Activated gamma-delta T cell treated with Interleukin-2 at 50 U/mL for 16 hours (primary cell): ENCODE measurements at regions not wholly inside any gene's neighbourhood (a gene's known extent, or its start where the extent isn't known, plus 50 kb on each side); places are given as distances from the start of the nearest gene placed in this dataset.

ENCODE experiments used
- DNase-seq: peaks from one replicate; pipeline ENCODE4 v3.0.0-alpha.2; 2020

DNA sequence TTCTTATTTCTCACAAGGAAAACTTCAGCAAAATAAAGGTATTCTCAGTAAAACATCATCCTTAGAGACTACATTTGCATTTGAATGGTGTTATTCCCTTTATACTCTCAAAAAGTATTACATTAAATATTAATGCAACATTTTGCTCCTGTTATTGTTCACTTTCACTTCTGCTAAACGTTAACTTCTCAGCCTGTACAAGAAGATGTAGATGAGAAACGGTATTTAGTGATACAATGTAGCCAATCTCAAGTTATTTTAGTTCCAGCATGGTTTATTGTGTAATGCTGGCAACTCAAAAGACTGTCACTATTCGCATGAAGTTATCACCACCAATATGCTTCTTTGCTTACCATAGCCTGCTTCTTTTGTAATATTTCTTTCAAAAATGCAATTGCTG, 514.1 kb downstream of the CPS1 start:
- no peak for DNase-seq

DNA sequence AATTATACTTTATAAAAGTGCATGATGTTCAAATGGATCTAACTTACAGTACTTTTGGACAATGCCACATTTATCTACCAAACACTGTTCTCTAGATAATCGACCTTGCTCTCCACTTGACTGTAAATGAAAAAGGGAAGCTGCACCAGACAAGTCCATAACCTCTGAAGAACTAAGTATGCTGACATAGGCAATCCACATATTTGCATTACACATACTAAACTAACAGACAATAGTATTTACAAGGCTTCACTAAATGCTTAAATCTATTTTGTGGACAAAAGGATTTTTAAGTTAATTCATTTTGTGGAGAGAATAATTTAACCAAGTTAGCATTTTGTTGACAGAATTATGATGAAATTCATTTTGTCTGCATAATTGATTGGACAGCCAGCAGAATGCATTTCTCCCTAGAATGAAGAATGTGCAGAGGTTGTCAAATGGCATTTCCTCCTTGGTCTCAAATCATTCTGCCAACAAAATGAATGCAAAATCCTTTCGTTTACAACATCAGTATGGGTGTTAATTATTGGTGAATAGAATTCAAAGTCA, 520.9 kb downstream of the CPS1 start:
- DNase-seq, result no peak

DNA sequence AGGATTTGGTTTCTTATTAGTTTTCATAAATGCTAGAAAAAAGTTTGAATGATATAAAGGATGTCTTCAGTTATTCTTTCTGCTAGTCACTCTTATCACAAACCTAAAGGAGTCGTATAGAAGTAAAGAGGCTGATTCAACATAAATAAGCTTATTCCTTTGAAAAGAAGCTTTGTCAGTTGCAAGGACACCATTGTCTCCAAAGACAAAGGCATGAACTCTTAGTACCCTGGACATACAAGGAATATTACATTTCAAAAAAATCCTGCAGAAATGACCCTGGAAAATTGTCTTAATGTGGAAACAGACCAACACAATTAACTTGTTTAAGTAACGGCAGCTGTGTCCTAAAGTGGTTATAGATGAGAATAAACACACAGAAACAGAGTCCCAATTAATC, 528.0 kb downstream of the CPS1 start:
- DNase-seq, result no peak

DNA sequence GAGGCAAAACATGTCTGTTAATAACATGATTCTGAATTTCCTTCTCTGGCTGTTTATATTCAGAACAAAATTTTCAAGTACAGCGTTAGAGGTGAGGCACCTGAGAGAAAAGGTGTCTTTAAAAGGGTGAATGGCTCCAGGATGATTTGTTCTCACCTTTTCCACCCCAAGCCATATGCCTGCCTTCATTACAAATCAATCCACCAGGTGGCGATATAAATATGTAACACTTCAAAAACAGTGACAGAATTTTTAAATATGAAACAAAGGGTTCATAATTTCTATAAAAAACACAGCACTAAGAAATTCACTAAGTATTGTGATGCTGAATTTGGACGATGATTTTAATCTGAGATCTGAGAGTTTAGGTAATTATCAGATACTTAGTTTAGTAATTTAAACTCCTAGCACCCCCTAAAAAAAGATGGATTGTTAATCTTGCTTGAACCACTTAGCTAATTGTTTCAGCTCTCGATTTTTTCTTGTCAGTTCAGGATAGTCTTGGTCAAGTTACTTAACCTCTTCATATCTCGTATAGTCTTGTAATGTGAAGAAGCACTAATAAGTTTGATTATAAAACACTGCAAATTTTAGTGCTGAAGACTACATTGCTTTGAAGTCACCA, 528.8 kb downstream of the CPS1 start:
- DNase-seq, result no peak

GRCh38 chr2:211086049-211086448, 529.6 kb downstream of the CPS1 start:
- DNase-seq, result no peak

GRCh38 chr2:211089127-211089526, 532.7 kb downstream of the CPS1 start:
- no peak for DNase-seq

DNA sequence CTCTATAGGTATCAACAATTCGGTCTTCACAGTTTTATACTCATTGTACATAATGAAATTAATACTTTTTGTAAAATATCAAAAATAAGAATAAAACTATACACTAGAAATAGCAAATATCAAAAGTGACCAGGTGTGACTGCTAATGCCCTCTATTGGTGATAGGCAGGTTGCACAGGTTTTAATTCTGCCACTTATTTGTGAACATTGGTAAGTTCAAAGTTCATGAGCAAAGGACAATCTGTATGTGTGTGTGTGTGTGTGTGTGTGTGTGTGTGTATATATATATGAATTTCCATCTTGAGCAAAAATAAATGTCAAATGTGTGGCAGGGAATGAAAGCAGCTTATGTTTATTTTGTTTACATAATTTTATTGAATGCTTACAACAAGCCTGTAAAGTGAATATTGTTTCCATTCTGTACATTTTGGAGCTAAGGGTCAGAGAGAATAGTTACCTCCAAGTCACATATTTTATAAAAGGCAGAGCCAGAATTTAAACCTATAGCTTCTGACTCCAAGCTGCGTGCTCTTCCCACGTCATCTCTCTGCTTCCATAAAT, 537.4 kb downstream of the CPS1 start:
- DNase-seq, result no peak

- DNase-seq, result no peak
These were observed 547.6 kb downstream of the CPS1 start for GRCh38 chr2:211103989-211104388.

GRCh38 chr2:211113334-211114175, 557.2 kb downstream of the CPS1 start:
- no peak for DNase-seq

- DNase-seq, result no peak
These were observed 558.5 kb downstream of the CPS1 start for GRCh38 chr2:211114826-211115455.

DNA sequence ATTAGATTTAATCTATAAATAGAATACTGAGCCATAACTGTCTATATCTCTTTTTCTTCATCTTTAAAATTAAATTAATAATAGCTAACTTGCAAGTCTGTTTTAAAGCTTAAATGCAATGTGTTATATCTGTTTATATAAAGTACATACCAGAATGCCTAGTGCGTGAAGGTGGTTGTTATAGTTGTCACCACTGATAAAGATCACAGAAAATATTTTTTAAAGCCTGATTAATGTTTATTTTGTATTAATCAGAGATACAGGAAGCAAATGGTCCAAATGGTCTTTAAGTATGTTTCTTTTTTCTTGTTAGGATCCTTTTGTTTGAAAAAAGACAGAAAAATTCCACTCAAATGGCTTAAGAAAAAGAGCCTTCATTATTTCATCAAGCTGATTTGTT, 560.6 kb downstream of the CPS1 start:
- no peak for DNase-seq

- no peak for DNase-seq
These were observed 569.9 kb downstream of the CPS1 start for GRCh38 chr2:211126256-211126655.

- no peak for DNase-seq
These were observed 571.1 kb downstream of the CPS1 start for GRCh38 chr2:211127501-211127900.

DNA sequence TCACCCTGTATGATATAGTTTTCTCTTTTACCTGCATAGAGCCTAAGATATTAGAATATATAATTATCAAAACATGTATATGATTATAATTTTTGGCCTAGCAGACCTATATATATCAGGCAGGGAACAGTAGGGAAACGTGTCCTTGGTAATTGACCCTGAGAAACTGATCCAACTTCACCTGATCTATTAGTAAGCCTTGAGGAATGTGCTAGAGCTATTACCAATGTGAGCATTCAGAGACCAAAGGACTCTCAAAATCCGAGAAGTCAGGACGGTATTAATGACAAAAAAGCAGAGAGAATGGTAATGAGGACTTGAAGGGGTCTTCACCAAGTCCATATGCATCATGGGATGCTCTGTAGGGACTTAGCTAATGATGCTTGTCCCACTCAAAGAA, 571.9 kb downstream of the CPS1 start:
- no peak for DNase-seq

DNA sequence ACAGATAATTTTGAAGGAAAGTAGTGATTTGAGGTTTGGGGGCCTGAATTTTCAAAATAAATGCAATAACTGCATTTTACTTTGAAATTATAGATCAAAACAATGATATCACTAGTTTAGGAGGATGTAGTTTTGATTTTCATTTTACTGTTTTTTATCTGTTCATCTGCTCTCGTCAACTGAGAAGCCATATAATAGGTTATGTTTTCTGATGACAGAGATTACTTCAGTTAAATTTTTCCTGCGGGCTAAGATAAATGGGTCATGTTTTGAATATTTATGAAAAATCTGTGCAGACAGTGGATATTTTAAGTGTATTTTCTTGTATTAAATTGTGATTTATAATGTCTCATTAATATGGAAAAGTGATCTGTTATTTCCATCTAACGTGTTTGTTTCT, 573.4 kb downstream of the CPS1 start:
- DNase-seq, result no peak

- no peak for DNase-seq
These were observed 575.6 kb downstream of the CPS1 start for GRCh38 chr2:211132046-211132445.

DNA sequence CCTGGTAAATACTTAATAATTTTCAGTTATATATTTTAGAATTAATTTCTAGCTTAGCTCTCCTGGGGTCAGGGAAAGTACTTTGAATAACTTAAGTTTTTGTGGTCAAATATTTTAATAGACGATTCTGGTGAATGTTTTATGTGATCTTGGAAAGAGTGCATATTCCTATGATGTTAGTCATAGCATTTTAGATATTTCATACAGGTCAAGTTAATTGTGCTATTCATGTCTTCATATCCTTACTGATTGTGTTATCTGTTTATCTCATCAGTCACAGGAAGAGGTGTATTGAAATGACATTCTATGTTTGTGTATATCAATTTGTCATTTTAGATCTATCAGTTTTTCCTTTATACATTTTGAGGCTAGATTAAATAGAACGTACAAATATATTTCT, 576.2 kb downstream of the CPS1 start:
- DNase-seq, result no peak

DNA sequence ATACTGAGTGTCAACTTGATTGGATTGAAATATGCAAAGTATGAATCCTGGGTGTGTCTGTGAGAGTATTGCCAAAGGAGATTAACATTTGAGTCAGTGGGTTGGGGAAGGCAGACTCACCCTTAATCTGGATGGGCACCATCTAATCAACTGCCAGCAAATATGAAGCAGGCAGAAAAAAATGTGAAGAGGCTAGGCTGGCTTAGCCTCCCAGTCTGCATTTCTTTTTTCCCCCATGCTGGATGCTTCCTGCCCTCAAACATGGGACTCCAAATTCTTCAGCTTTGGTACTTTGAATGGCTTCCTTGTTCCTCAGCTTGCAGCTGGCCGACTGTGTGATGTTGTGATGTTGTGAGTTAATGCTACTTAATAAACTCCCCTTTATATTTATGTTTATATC, 577.4 kb downstream of the CPS1 start:
- no peak for DNase-seq

DNA sequence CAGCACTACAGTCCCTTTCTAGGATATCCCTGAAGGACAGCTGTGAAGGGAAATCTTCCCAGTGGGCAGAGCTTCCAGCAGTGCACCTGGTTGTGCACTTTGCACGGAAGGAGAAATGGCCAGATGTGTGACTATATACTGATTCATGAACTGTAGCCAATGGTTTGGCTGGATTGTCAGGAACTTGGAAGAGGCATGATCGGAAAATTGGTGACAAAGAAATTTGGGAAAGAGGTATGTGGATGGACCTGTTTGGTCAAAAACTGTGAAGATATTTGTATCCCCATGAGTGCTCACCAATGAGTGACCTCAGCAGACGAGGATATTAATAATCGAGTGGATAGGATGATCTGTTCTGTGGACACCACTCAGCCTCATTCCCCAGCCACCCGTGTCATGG, 582.2 kb downstream of the CPS1 start:
- no peak for DNase-seq

DNA sequence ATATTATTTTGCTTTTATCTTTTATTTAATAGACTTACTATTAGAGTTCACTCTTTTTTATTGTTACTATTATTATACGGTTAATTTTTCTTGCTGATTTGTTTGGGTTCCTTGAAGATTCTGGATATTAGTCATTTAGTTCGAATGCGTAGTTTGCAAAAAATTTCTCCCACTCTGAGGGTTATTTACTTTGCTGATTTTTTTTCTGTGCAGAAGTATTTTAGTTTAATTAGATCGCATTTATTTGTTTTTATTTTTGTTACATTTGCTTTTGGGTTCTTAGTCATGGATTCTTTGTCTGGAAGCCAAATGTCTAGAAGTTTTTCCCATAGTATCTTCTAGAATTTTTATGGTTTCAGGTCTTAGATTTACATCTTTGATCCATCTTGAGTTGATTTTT, 585.2 kb downstream of the CPS1 start:
- no peak for DNase-seq

GRCh38 chr2:211144078-211144477, 587.7 kb downstream of the CPS1 start:
- DNase-seq, result no peak

DNA sequence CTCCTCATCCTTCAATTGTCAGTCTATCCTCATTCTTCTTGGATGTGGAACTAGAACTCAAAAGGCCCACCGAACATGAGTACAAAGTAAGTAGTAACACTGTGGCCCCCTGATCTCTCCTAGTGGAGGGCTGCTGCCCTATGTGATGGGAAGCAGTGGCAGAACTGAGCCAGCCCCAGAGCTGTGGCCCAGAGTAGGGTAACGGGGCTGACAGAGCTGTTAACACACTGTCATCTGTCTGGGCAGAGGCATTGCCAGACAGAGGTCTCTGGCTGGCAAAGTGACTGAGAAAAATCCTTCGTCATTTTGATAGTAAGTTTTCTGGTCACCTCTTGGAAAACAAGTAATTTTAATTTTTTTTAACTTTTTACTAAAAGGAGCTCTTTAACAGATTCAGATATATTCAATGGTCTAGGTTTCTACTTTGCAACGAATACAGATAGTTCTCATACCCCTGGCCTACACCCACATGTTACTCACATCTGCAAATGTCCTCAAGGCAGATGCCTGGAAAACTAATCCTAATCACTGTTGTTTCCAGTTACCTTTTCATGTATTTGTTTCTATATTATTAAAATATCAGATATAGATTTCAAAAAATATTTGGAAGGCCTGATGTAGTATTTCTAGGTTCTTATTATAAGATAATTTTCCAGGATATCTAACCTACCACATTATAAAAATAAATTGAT, 588.7 kb downstream of the CPS1 start:
- no peak for DNase-seq

DNA sequence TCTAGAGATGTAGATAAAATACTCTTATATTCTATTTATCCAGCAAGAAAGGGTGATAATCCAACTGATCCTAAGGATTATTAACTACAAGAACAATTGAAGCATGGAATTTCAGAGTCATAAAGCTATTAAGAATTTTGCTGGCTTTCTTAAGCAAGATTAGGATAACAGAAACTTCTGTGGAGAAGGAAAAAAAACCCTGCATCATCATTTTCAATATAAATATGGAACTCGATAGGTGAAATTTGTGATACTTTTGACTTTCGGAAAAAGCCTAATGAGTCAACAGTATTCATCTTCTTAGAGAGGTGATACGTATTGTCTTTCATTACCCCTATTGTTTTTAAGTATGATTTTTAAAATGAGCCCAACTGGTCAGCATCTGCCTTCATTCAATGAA, 593.3 kb downstream of the CPS1 start:
- DNase-seq, result no peak
